Pancreas (tissue), 10 donors: ENCODE measurements at regions not wholly inside any gene's neighbourhood (a gene's known extent, or its start where the extent isn't known, plus 50 kb on each side); places are given as distances from the start of the nearest gene placed in this dataset.

Experiments used
- ATAC-seq, 4 donors: fragments of 200-7000 bp; cut with Tn5 transposase; one replicate each; pipeline versions ENCODE4 v1.8.0 to v1.9.1; 2020; ENCODE audit warnings: mild to moderate bottlenecking in 4 of 4, moderate library complexity in 4 of 4
- DNase-seq, 6 donors: peaks; one replicate each; pipeline ENCODE4 v3.0.0-alpha.2; 2020
- FAIRE-seq: peaks from 2 replicates; lab custom pipeline; 2012; peaks lifted over from hg19 to GRCh38; lab: Jason Lieb, UNC
- H3K27ac ChIP-seq, 4 donors: fragments of 200-600 bp; sonication (generic); 1 replicate in 3 of 4; 2 replicates in 1 of 4; pipeline versions ENCODE4 v1.5.0 to v1.8.0; 2020
- H3K27me3 ChIP-seq, 4 donors: fragments of 200-600 bp; one replicate each; pipeline ENCODE4 v1.8.0; 2021
- H3K36me3 ChIP-seq, 3 donors: fragments of 200-600 bp; sonication (generic) in 1 of 3; one replicate each; pipeline versions ENCODE4 v1.5.0 to v1.8.0; 2020 to 2021
- H3K4me1 ChIP-seq, 3 donors: fragments of 200-600 bp; one replicate each; pipeline ENCODE4 v1.8.0; 2021
- H3K4me3 ChIP-seq, 4 donors: fragments of 200-600 bp; sonication (generic) in 2 of 4; one replicate each; pipeline versions ENCODE4 v1.5.0 to v1.8.0; 2020 to 2021
- H3K9me3 ChIP-seq, 4 donors: fragments of 200-600 bp; one replicate each; pipeline ENCODE4 v1.8.0; 2021
- CTCF ChIP-seq, 4 donors: fragments of 200-600 bp; sonication (generic) in 3 of 4; IDR thresholded peaks; one replicate each; pipeline versions ENCODE4 v1.5.0 to v1.8.0; 2021; ENCODE audit warnings: antibody characterized with exemption in 4 of 4
- whole genome bisulfite sequencing, 2 donors: extraction: QIAGEN DNeasy Blood & Tissue Kit; methylation state at CpG; one replicate each; pipeline ENCODE4 v1.1.7; 2013; 5-methylcytosine and 5-hydroxymethylcytosine counted together
- intact Hi-C, 3 donors: fragments of 100-400 bp; cut with DNase I; formaldehyde crosslinking; loops; one replicate each; pipeline versions ENCODE4 v1.11.1 to v1.14.2; 2022
- donor health status: healthy with polysubstance abuse.
- donor health status: DM: no; HTN: no; CAD: no; lungs with moderate emphysema.
- donor health status: DM: no; HTN: no; CAD: no.
- donor health status: control.
- donor health status: control.
- donor health status: Bipolar disorder and iron deficiency.
- donor health status: DM: yes; HTN: yes; CAD: no.
- donor health status: DM: no; HTN: no; CAD: no.
- donor health status: DM: no; HTN: no; CAD: no.
- donor health status: DM: yes; HTN: yes; CAD: no.

GRCh38 chr1:42037161-42037560, 116.0 kb upstream of the GUCA2B start:
- 64 to 74% methylated on average over 1 of the region's 1 CpG for WGBS, 2 donors
- Histone ChIP-seq H3K36me3 (no peaks in the 10 kb centered on the region), H3K4me1 (peaks cover 18 to 20% (median 18%) of the 10 kb centered on the region in 3 donors), H3K4me3 (no peak overlapping the region), H3K9me3 (no peaks in the 10 kb centered on the region), H3K27ac (no peak overlapping the region), H3K27me3 (no peaks in the 10 kb centered on the region)
- DNase-seq (no peak), FAIRE-seq (no peak), ATAC-seq (no peak)
- intact Hi-C loops: no loop called here
- no peak for TF ChIP-seq CTCF (IDR thresholded peaks at IDR 0.05)

- no peak for TF ChIP-seq CTCF (IDR thresholded peaks at IDR 0.05)
- ATAC-seq (peak; percentile 90 to 95 (median 92)), FAIRE-seq (no peak), DNase-seq (peak; percentile 96 to 100 (median 98))
- 2 to 3% methylated on average over 24 to 60 of the region's 60 CpGs for WGBS, 2 donors
- Histone ChIP-seq H3K27ac (peak overlapping the region in 2 of 4 donors; percentile 25 to 76), H3K27me3 (no peaks in the 10 kb centered on the region), H3K9me3 (no peaks in the 10 kb centered on the region), H3K4me3 (peak overlapping the region; percentile 18 to 99 (median 86)), H3K4me1 (peaks cover 18 to 20% (median 18%) of the 10 kb centered on the region in 3 donors), H3K36me3 (no peaks in the 10 kb centered on the region)
- intact Hi-C loops: no loop called here
Observed at GRCh38 chr1:42035830-42036604, 117.2 kb upstream of the GUCA2B start.

- ATAC-seq (peak; percentile 67 to 85 (median 78)), DNase-seq (peak; percentile 63 to 92 (median 72)), FAIRE-seq (no peak)
- Histone ChIP-seq H3K27ac (peak overlapping the region; percentile 29 to 76 (median 69)), H3K9me3 (no peaks in the 10 kb centered on the region), H3K4me1 (peaks cover 14 to 18% (median 14%) of the 10 kb centered on the region in 3 donors), H3K36me3 (no peaks in the 10 kb centered on the region), H3K4me3 (peak overlapping the region; percentile 85 to 99 (median 86)), H3K27me3 (no peaks in the 10 kb centered on the region)
- peak in 1 of 4 donors; percentile 15 for TF ChIP-seq CTCF (IDR thresholded peaks at IDR 0.05)
- WGBS, 2 donors: 0% methylated on average over 47 to 66 of the region's 66 CpGs
- intact Hi-C loops: no loop called here
Observed at GRCh38 chr1:42035205-42035829, 116.6 kb upstream of the HIVEP3 start.

- peak overlapping the region in 2 of 4 donors; percentile 86 to 99 for H3K4me3 ChIP-seq
- no peak overlapping the region for H3K27ac ChIP-seq
- no peak for FAIRE-seq
- ATAC-seq: no peak
- no peak for DNase-seq
- WGBS, 2 donors: 37 to 43% methylated on average over 6 of the region's 6 CpGs
- H3K27me3 ChIP-seq: no peaks in the 10 kb centered on the region
- H3K4me1 ChIP-seq: peaks cover 7 to 14% (median 7%) of the 10 kb centered on the region in 3 donors
- intact Hi-C loops: no loop called here
- no peaks in the 10 kb centered on the region for H3K9me3 ChIP-seq
- no peak for TF ChIP-seq CTCF (IDR thresholded peaks at IDR 0.05)
- H3K36me3 ChIP-seq: no peaks in the 10 kb centered on the region
Observed at GRCh38 chr1:42034426-42034825, 115.7 kb upstream of the HIVEP3 start.
